IMR-90 (cell line): ENCODE measurements at regions not wholly inside any gene's neighbourhood (a gene's known extent, or its start where the extent isn't known, plus 50 kb on each side); places are given as distances from the start of the nearest gene placed in this dataset.
A peak's percentile ranks its signal among the peaks of the same experiment; 100 is the strongest.

Source experiments
- ATAC-seq: fragments of 200-7000 bp; cut with Tn5 transposase; 2 replicates; pipeline ENCODE4 v1.9.1; 2020; ENCODE audit warnings: low read depth, mild to moderate bottlenecking, moderate library complexity
- BruUV-seq: library from RNA; stranded (reverse); fragments of 400-500 nt; replicated peaks from 2 replicates; lab custom pipeline; 2021; lab: Mats Ljungman, UMichigan
- CTCF ChIA-PET: fragments of 300-600 bp; formaldehyde crosslinking; extraction: SDS; loops from one replicate; lab custom pipeline; 2021; ENCODE audit warnings: antibody characterized with exemption; lab: Yijun Ruan, JAX
- POLR2A ChIA-PET: fragments of 300-600 bp; sonication (Branson Sonifier 250); formaldehyde crosslinking; loops from one replicate; lab custom pipeline; 2022; ENCODE audit warnings: antibody characterized with exemption; ENCODE audit not compliant: unreplicated experiment; lab: Charles Lee
- DNase-seq: peaks from one replicate; pipeline ENCODE4 v3.0.0; 2013
- H2AFZ ChIP-seq: replicated peaks from 2 replicates; pipeline ENCODE3; 2013; ENCODE audit warnings: low read length, mild to moderate bottlenecking; ENCODE audit not compliant: poor library complexity
- H2AK5ac ChIP-seq: 2 replicates; pipeline ENCODE4 v1.6.1; 2013; ENCODE audit warnings: low read depth, low read length, inconsistent platforms
- H2AK9ac ChIP-seq: replicated peaks from 2 replicates; pipeline ENCODE3; 2013; ENCODE audit warnings: mild to moderate bottlenecking, low read depth, low read length, moderate library complexity; ENCODE audit not compliant: poor library complexity
- H2BK120ac ChIP-seq: 2 replicates; pipeline ENCODE4 v1.6.1; 2013; ENCODE audit warnings: low read depth, low read length, inconsistent platforms
- H2BK15ac ChIP-seq: 3 replicates; pipeline ENCODE4 v1.6.1; 2013; ENCODE audit warnings: low read depth, low read length, inconsistent platforms
- H2BK20ac ChIP-seq: 2 replicates; pipeline ENCODE4 v1.6.1; 2013; ENCODE audit warnings: low read depth, mild to moderate bottlenecking, inconsistent platforms, low read length, moderate library complexity
- H2BK5ac ChIP-seq: 2 replicates; pipeline ENCODE4 v1.6.1; 2013; ENCODE audit warnings: mild to moderate bottlenecking, low read depth, low read length, inconsistent platforms; ENCODE audit not compliant: poor library complexity, severe bottlenecking
- H3K14ac ChIP-seq: replicated peaks from 2 replicates; pipeline ENCODE4 v1.6.1; 2013; ENCODE audit warnings: low read depth, low read length, inconsistent platforms
- H3K18ac ChIP-seq: 2 replicates; pipeline ENCODE4 v1.6.1; 2013; ENCODE audit warnings: low read depth, low read length, control low read depth
- H3K23ac ChIP-seq: 2 replicates; pipeline ENCODE4 v1.6.1; 2013; ENCODE audit warnings: low read depth, low read length, inconsistent platforms
- H3K27ac ChIP-seq: 2 replicates; pipeline ENCODE4 v1.5.1; 2013; ENCODE audit warnings: mild to moderate bottlenecking, control low read depth, low read length; ENCODE audit not compliant: insufficient read depth
- H3K27me3 ChIP-seq: 2 replicates; pipeline ENCODE4 v1.6.1; 2013; ENCODE audit warnings: low read length; ENCODE audit not compliant: control insufficient read depth, insufficient read depth
- H3K36me3 ChIP-seq: 2 replicates; pipeline ENCODE4 v1.6.1; 2013; ENCODE audit warnings: low read length, mixed read lengths; ENCODE audit not compliant: control insufficient read depth, insufficient read depth
- H3K4ac ChIP-seq: 2 replicates; pipeline ENCODE4 v1.6.1; 2013; ENCODE audit warnings: low read depth, low read length, inconsistent platforms
- H3K4me1 ChIP-seq: 2 replicates; pipeline ENCODE4 v1.6.1; 2013; ENCODE audit warnings: low read length, mixed read lengths; ENCODE audit not compliant: control insufficient read depth, insufficient read depth
- H3K4me2 ChIP-seq: 2 replicates; pipeline ENCODE4 v1.6.1; 2013; ENCODE audit warnings: low read depth, mild to moderate bottlenecking, control low read depth, low read length, moderate library complexity
- H3K4me3 ChIP-seq: 2 replicates; pipeline ENCODE4 v1.5.1; 2013; ENCODE audit warnings: low read depth, mild to moderate bottlenecking, control low read depth, low read length, moderate library complexity; ENCODE audit not compliant: insufficient read depth
- H3K56ac ChIP-seq: 2 replicates; pipeline ENCODE4 v1.6.1; 2013; ENCODE audit warnings: low read length, inconsistent platforms; ENCODE audit not compliant: insufficient read depth; ENCODE audit errors: extremely low read depth
- H3K79me1 ChIP-seq, 2 experiments: 2 replicates each; pipeline ENCODE4 v1.6.1; 2013; ENCODE audit warnings: low read length in 2 of 2, inconsistent platforms in 1 of 2, low read depth in 1 of 2
- H3K9ac ChIP-seq: 2 replicates; pipeline ENCODE4 v1.6.1; 2013; ENCODE audit warnings: low read depth, low read length, control low read depth
- H3K9me1 ChIP-seq: 2 replicates; pipeline ENCODE4 v1.6.1; 2013; ENCODE audit warnings: low read length, inconsistent platforms; ENCODE audit not compliant: insufficient read depth
- H3K9me3 ChIP-seq: 2 replicates; pipeline ENCODE4 v1.6.1; 2013; ENCODE audit warnings: low read length; ENCODE audit not compliant: control insufficient read depth, insufficient read depth
- H4K20me1 ChIP-seq: 2 replicates; pipeline ENCODE4 v1.6.1; 2013; ENCODE audit warnings: low read length, inconsistent platforms; ENCODE audit not compliant: insufficient read depth
- H4K5ac ChIP-seq: 2 replicates; pipeline ENCODE4 v1.6.1; 2013; ENCODE audit warnings: mild to moderate bottlenecking, low read depth, low read length, control low read depth
- H4K8ac ChIP-seq, 2 experiments: 2 replicates each; pipeline ENCODE4 v1.6.1; 2013; ENCODE audit warnings: low read depth in 2 of 2, low read length in 2 of 2, control low read depth in 1 of 2, inconsistent platforms in 1 of 2
- H4K91ac ChIP-seq: 2 replicates; pipeline ENCODE4 v1.6.1; 2013; ENCODE audit warnings: low read depth, low read length, inconsistent platforms; ENCODE audit not compliant: insufficient read depth
- BHLHE40 ChIP-seq: fragments of 150-350 bp; IDR thresholded peaks from 2 replicates; pipeline ENCODE4 v1.6.1; 2016; ENCODE audit warnings: mild to moderate bottlenecking, low read depth, low read length
- CTCF ChIP-seq: conservative IDR thresholded peaks from 2 replicates; pipeline ENCODE4 v1.5.1; 2012; ENCODE audit warnings: mild to moderate bottlenecking, low read depth, low read length, improper control_type of control experiment
- FOS ChIP-seq: fragments of 150-350 bp; IDR thresholded peaks from 2 replicates; pipeline ENCODE4 v1.6.1; 2016; ENCODE audit warnings: low read depth, low read length
- MAZ ChIP-seq: IDR thresholded peaks from 2 replicates; pipeline ENCODE4 v1.6.1; 2012; ENCODE audit warnings: low read depth, mild to moderate bottlenecking, low read length, improper control_type of control experiment, moderate library complexity, borderline replicate concordance
- NFE2L2 ChIP-seq: fragments of 150-350 bp; IDR thresholded peaks from 2 replicates; pipeline ENCODE4 v1.6.1; 2016; ENCODE audit warnings: low read depth, mild to moderate bottlenecking, low read length
- SMC3 ChIP-seq: fragments of 150-350 bp; IDR thresholded peaks from 2 replicates; pipeline ENCODE4 v1.6.1; 2016; ENCODE audit warnings: low read depth, mild to moderate bottlenecking, antibody characterized with exemption, low read length, moderate library complexity
- WGBS, 2 experiments: methylation state at CpG; one replicate each; pipeline versions ENCODE4 v1.1.5 to v1.1.7; 2013; ENCODE audit warnings: missing lambda C conversion rate in 2 of 2; ENCODE audit not compliant: insufficient read length in 1 of 2; ENCODE audit errors: extremely low coverage in 2 of 2; 5-methylcytosine and 5-hydroxymethylcytosine counted together
- dilution Hi-C: fragments of 300-500 bp; cut with HindIII; formaldehyde crosslinking; loops from one replicate; pipeline ENCODE4 v1.14.3; 2018; ENCODE audit warnings: low sequenced_read_pairs; ENCODE audit not compliant: unreplicated experiment
- in situ Hi-C: fragments of 300-500 bp; cut with MboI; formaldehyde crosslinking; loops from 3 replicates; pipeline ENCODE4 v1.14.3; 2019; ENCODE audit warnings: low sequenced_read_pairs, inconsistent platforms, mixed read lengths
- intact Hi-C: fragments of 100-400 bp; cut with micrococcal nuclease; formaldehyde crosslinking; loops from 2 replicates; pipeline ENCODE4 v1.10.0; 2022

GRCh38 chr3:153096731-153097131 lies 65.3 kb upstream of the RAP2B start:
- Histone ChIP-seq H3K14ac (no peak overlapping the region), H4K5ac (no peak overlapping the region), H3K56ac (no peak overlapping the region), H3K4me1 (no peaks in the 10 kb centered on the region), H3K23ac (no peak overlapping the region), H3K9me3 (no peaks in the 10 kb centered on the region), H3K4me3 (no peak overlapping the region), H4K91ac (no peak overlapping the region), H3K4me2 (no peak overlapping the region), H2AK5ac (no peak overlapping the region), H2AK9ac (no peak overlapping the region), H3K27me3 (no peaks in the 10 kb centered on the region), H3K9ac (no peak overlapping the region), H4K8ac (no peak overlapping the region), H3K79me1 (no peaks in the 10 kb centered on the region), H2AFZ (no peak overlapping the region), H3K18ac (no peak overlapping the region), H3K27ac (no peak overlapping the region), H2BK5ac (no peak overlapping the region), H3K4ac (no peak overlapping the region), H4K20me1 (no peaks in the 10 kb centered on the region), H2BK20ac (no peak overlapping the region), H3K9me1 (no peaks in the 10 kb centered on the region), H2BK15ac (no peak overlapping the region), H2BK120ac (no peak overlapping the region), H3K36me3 (no peaks in the 10 kb centered on the region)
- dilution Hi-C loops: no loop called here
- no peak for TF ChIP-seq MAZ
- TF ChIP-seq FOS: no peak
- TF ChIP-seq SMC3: no peak
- TF ChIP-seq BHLHE40: no peak
- no peak for TF ChIP-seq CTCF
- TF ChIP-seq NFE2L2: no peak
- 20% methylated on average over 1 of the region's 7 CpGs; no CpG with 5 or more reads in 1 of the 2 experiments for WGBS, 2 experiments
- in situ Hi-C loops: no loop called here
- ChIA-PET CTCF (no interaction called here), POLR2A (no interaction called here)
- peak; percentile 7 for DNase-seq
- intact Hi-C loops: no loop called here
- no peak for ATAC-seq
- no TSS peak for BruUV-seq
